ENCODE measurements at regions not wholly inside any gene's neighbourhood (a gene's known extent, or its start where the extent isn't known, plus 50 kb on each side); places are given as distances from the start of the nearest gene placed in this dataset.

GRCh38 chr14:98705871-98706300 is 566.1 kb downstream of the BCL11B start:
- H3K27me3 Mint-ChIP-seq (ENCODE audit: low read depth) = no peaks in the 10 kb centered on the region
- CTCF ChIA-PET = no interaction called here
- H3K36me3 Mint-ChIP-seq = no peaks in the 10 kb centered on the region
- no peak overlapping the region for H3K4me3 Mint-ChIP-seq
- DNase-seq (ENCODE audit: low spot score) (no peak), ATAC-seq (0 out of 2 replicates have a peak, but pooled peaks have one; percentile 43)
- no peaks in the 10 kb centered on the region for H3K9me3 Mint-ChIP-seq
- TF ChIP-seq ESRRA (CRISPR knock-in tag; IDR thresholded peaks at IDR 0.05; ENCODE audit: borderline replicate concordance) = no peak
- no peak for TF ChIP-seq PRDM15 (CRISPR knock-in tag; IDR thresholded peaks at IDR 0.05)
- no peak for TF ChIP-seq OVOL2 (CRISPR knock-in tag; IDR thresholded peaks at IDR 0.05; ENCODE audit: borderline replicate concordance)
- no peak for TF ChIP-seq GABPB1 (CRISPR knock-in tag; IDR thresholded peaks at IDR 0.05)
- TF ChIP-seq ZNF396 (CRISPR knock-in tag; IDR thresholded peaks at IDR 0.05; ENCODE audit: borderline replicate concordance) = no peak
- TF ChIP-seq FOXK1 (CRISPR knock-in tag; IDR thresholded peaks at IDR 0.05) = no peak
- no peak for TF ChIP-seq GTF2I (CRISPR knock-in tag; conservative IDR thresholded peaks at IDR 0.05)
- TF ChIP-seq ZNF281 (CRISPR knock-in tag; IDR thresholded peaks at IDR 0.05) = no peak
- no peak for TF ChIP-seq ATF3 (CRISPR knock-in tag; conservative IDR thresholded peaks at IDR 0.05)
- TF ChIP-seq ATF2 (CRISPR knock-in tag; IDR thresholded peaks at IDR 0.05; ENCODE audit: borderline replicate concordance, low read depth) = no peak
- no peak for TF ChIP-seq ZBTB43 (CRISPR knock-in tag; IDR thresholded peaks at IDR 0.05)
- H3K27ac Mint-ChIP-seq = 0 out of 2 replicates have a peak overlapping the region, but pooled peaks have one; percentile 37
- POLR2A ChIA-PET = no interaction called here
- H3K4me1 Mint-ChIP-seq = peaks cover 31% of the 10 kb centered on the region

- H3K4me1 Mint-ChIP-seq = peaks cover 26% of the 10 kb centered on the region
- CTCF ChIA-PET = no interaction called here
- POLR2A ChIA-PET = interaction anchor here (0.7 kb wide), 1 partner anchor 478 kb away, joined by 4 read pairs; no protein-coding TSS in a partner anchor
- no peaks in the 10 kb centered on the region for H3K27me3 Mint-ChIP-seq (ENCODE audit: low read depth)
- no peaks in the 10 kb centered on the region for H3K9me3 Mint-ChIP-seq
- ATAC-seq (no peak), DNase-seq (ENCODE audit: low spot score) (no peak)
- no peak overlapping the region for H3K4me3 Mint-ChIP-seq
- no peak overlapping the region for H3K27ac Mint-ChIP-seq
- H3K36me3 Mint-ChIP-seq = no peaks in the 10 kb centered on the region
- TF ChIP-seq MXD4 (CRISPR knock-in tag; IDR thresholded peaks at IDR 0.05; ENCODE audit: borderline replicate concordance) = no peak
- TF ChIP-seq CREM (CRISPR knock-in tag; IDR thresholded peaks at IDR 0.05) = no peak
- TF ChIP-seq MAX (CRISPR knock-in tag; IDR thresholded peaks at IDR 0.05) = no peak
- no peak for TF ChIP-seq AR (CRISPR knock-in tag; IDR thresholded peaks at IDR 0.05)
- no peak for TF ChIP-seq E2F1 (CRISPR knock-in tag; IDR thresholded peaks at IDR 0.05)
- TF ChIP-seq IRF2 (CRISPR knock-in tag; IDR thresholded peaks at IDR 0.05; ENCODE audit: borderline replicate concordance, low read depth) = no peak
- TF ChIP-seq ZNF281 (CRISPR knock-in tag; IDR thresholded peaks at IDR 0.05) = no peak
- TF ChIP-seq NFYB (CRISPR knock-in tag; conservative IDR thresholded peaks at IDR 0.05; ENCODE audit: low read depth) = no peak
Measured at GRCh38 chr14:98707522-98707921, 564.5 kb downstream of the BCL11B start.

Data from WTC11 (cell line).